HepG2 (cell line): ENCODE measurements at regions not wholly inside any gene's neighbourhood (a gene's known extent, or its start where the extent isn't known, plus 50 kb on each side); places are given as distances from the start of the nearest gene placed in this dataset.

Experiments used
- ATAC-seq: fragments of 200-7000 bp; cut with Tn5 transposase; 3 replicates; pipeline ENCODE4 v1.9.1; 2020; ENCODE audit warnings: mild to moderate bottlenecking, moderate library complexity
- BruUV-seq: library from RNA; stranded (reverse); fragments of 400-500 nt; replicated peaks from 2 replicates; lab custom pipeline; 2021; lab: Mats Ljungman, UMichigan
- CTCF ChIA-PET: fragments of 300-600 bp; formaldehyde crosslinking; extraction: SDS; loops from one replicate; lab custom pipeline; 2021; ENCODE audit warnings: low total read pairs, inconsistent platforms, low intra/inter-chr PET ratio; lab: Yijun Ruan, JAX
- POLR2A ChIA-PET: fragments of 350-600 bp; sonication (Branson Sonifier 250); formaldehyde crosslinking; loops from one replicate; lab custom pipeline; 2020; ENCODE audit warnings: antibody characterized with exemption, inconsistent platforms; lab: Yijun Ruan, JAX
- DNase-seq: peaks from one replicate; pipeline ENCODE4 v3.0.0-alpha.2; 2015; ENCODE audit warnings: low spot score
- FAIRE-seq: peaks from 3 replicates; lab custom pipeline; 2011; peaks lifted over from hg19 to GRCh38; lab: Jason Lieb, UNC
- H2AFZ ChIP-seq: one replicate; pipeline ENCODE4 v1.6.1; 2011; ENCODE audit warnings: low read length, inconsistent platforms
- H3K27ac ChIP-seq: fragments of 300-600 bp; 3 replicates; pipeline ENCODE4 v1.8.0; 2011; ENCODE audit warnings: mixed run types, mild to moderate bottlenecking, mixed read lengths, low read length, inconsistent platforms; ENCODE audit not compliant: insufficient read depth; ENCODE audit errors: extremely low read length
- H3K27me3 ChIP-seq, 2 experiments: fragments of 200-600 bp in 1 of 2; 2 replicates in 1 of 2; 3 replicates in 1 of 2; pipeline versions ENCODE4 v1.6.0 to v1.8.0; 2011; ENCODE audit warnings: low read length in 2 of 2, mild to moderate bottlenecking in 2 of 2, moderate library complexity in 2 of 2, inconsistent platforms in 1 of 2; ENCODE audit not compliant: insufficient read depth in 2 of 2, control insufficient read depth in 1 of 2
- H3K36me3 ChIP-seq, 2 experiments: fragments of 200-600 bp in 1 of 2; replicated peaks in 1 of 2; 2 replicates in 1 of 2; 3 replicates in 1 of 2; pipeline versions ENCODE4 v1.5.1 to v1.8.0; 2011; ENCODE audit warnings: low read length in 2 of 2, inconsistent platforms in 1 of 2; ENCODE audit not compliant: insufficient read depth in 2 of 2, control insufficient read depth in 1 of 2
- H3K4me1 ChIP-seq: 2 replicates; pipeline ENCODE4 v1.5.1; 2012; ENCODE audit warnings: low read length, inconsistent platforms; ENCODE audit not compliant: insufficient read depth
- H3K4me2 ChIP-seq: 2 replicates; pipeline ENCODE4 v1.6.0; 2011; ENCODE audit warnings: low read depth, low read length, inconsistent platforms
- H3K4me3 ChIP-seq, 3 experiments: fragments of 200-600 bp in 1 of 3; sonication (generic), shearing (Covaris generic) in 1 of 3; replicated peaks in 1 of 3; 2 replicates each; pipeline ENCODE4 v1.5.1; 2011 to 2016; ENCODE audit warnings: low read length in 3 of 3, inconsistent platforms in 2 of 3, low read depth in 2 of 3, mild to moderate bottlenecking in 2 of 3, control low read depth in 1 of 3, mixed read lengths in 1 of 3; ENCODE audit not compliant: insufficient read depth in 1 of 3
- H3K79me2 ChIP-seq: one replicate; pipeline ENCODE4 v1.6.1; 2011; ENCODE audit warnings: low read length, inconsistent platforms; ENCODE audit not compliant: insufficient read depth
- H3K9ac ChIP-seq: 2 replicates; pipeline ENCODE4 v1.6.0; 2011; ENCODE audit warnings: mild to moderate bottlenecking, low read depth, low read length, inconsistent platforms; ENCODE audit not compliant: insufficient read depth
- H3K9me3 ChIP-seq: 2 replicates; pipeline ENCODE4 v1.5.1; 2012; ENCODE audit warnings: mild to moderate bottlenecking, low read length
- H4K20me1 ChIP-seq: 2 replicates; pipeline ENCODE4 v1.6.0; 2011; ENCODE audit warnings: inconsistent platforms, mild to moderate bottlenecking, low read length, moderate library complexity; ENCODE audit not compliant: insufficient read depth
- ARNTL ChIP-seq: sonication (generic); formaldehyde crosslinking; IDR thresholded peaks from 2 replicates; pipeline ENCODE4 v1.4.0; 2020; ENCODE audit warnings: mild to moderate bottlenecking, missing genetic modification reagents
- KIAA2018 ChIP-seq: sonication (generic); formaldehyde crosslinking; IDR thresholded peaks from 2 replicates; pipeline ENCODE4 v1.5.0; 2020; ENCODE audit warnings: mild to moderate bottlenecking, missing genetic modification reagents, borderline replicate concordance
- MLLT10 ChIP-seq: sonication (generic); formaldehyde crosslinking; IDR thresholded peaks from 2 replicates; pipeline ENCODE4 v1.4.0; 2020; ENCODE audit warnings: missing genetic modification reagents
- ZNF318 ChIP-seq: sonication (generic); formaldehyde crosslinking; IDR thresholded peaks from 2 replicates; pipeline ENCODE4 v1.4.0; 2020; ENCODE audit warnings: mild to moderate bottlenecking, missing genetic modification reagents
- ZNF781 ChIP-seq: sonication (generic); formaldehyde crosslinking; IDR thresholded peaks from 2 replicates; pipeline ENCODE4 v1.5.1; 2020; ENCODE audit warnings: borderline replicate concordance, mild to moderate bottlenecking, missing genetic modification reagents; ENCODE audit errors: not compliant biosample characterization
- WGBS: methylation state at CpG from one replicate; pipeline ENCODE4 v1.1.6; 2017; ENCODE audit warnings: low lambda C conversion rate; 5-methylcytosine and 5-hydroxymethylcytosine counted together
- in situ Hi-C: cut with HindIII; loops from 2 replicates; pipeline ENCODE4 v1.10.0; 2017; ENCODE audit warnings: low pct_unique_long_range_greater_than_20kb; ENCODE audit not compliant: extremely low pct_ligation_motif_present
- intact Hi-C: fragments of 100-400 bp; cut with micrococcal nuclease; formaldehyde crosslinking; loops from one replicate; pipeline ENCODE4 v1.10.0; 2022; ENCODE audit not compliant: unreplicated experiment

- no peak for TF ChIP-seq KIAA2018 (CRISPR knock-in tag)
Observed at GRCh38 chr12:126432780-126433179, 1367.5 kb downstream of the AACS start (continued).

GRCh38 chr12:126434412-126434985, 1369.3 kb downstream of the AACS start:
- Histone ChIP-seq H4K20me1 (no peaks in the 10 kb centered on the region), H3K36me3 (no peaks in the 10 kb centered on the region)
- TF ChIP-seq ZNF781 (no peak), ARNTL (CRISPR knock-in tag) (no peak), MLLT10 (CRISPR knock-in tag) (no peak), ZNF318 (CRISPR knock-in tag) (no peak)

More at GRCh38 chr12:126434412-126434985, 1369.3 kb downstream of the AACS start:
- in situ Hi-C loops, result no loop called here
- CTCF ChIA-PET, result no interaction called here
- Histone ChIP-seq H2AFZ (no peak overlapping the region), H3K4me2 (no peak overlapping the region), H3K27me3 (no peaks in the 10 kb centered on the region), H3K27ac (no peak overlapping the region), H3K9me3 (peaks cover 94% of the 10 kb centered on the region), H3K4me1 (no peaks in the 10 kb centered on the region), H3K79me2 (no peaks in the 10 kb centered on the region), H3K9ac (no peak overlapping the region), H3K4me3 (no peak overlapping the region)
- FAIRE-seq (no peak), DNase-seq (no peak), ATAC-seq (no peak)
- POLR2A ChIA-PET, result no interaction called here
- BruUV-seq, result no TSS peak
- WGBS, result 23% methylated on average over 5 of the region's 5 CpGs
- intact Hi-C loops, result no loop called here
